ENCODE measurements at regions not wholly inside any gene's neighbourhood (a gene's known extent, or its start where the extent isn't known, plus 50 kb on each side); places are given as distances from the start of the nearest gene placed in this dataset.
"Not testable (repeated sequence)": the region's sequence is repeated elsewhere in the genome, so short reads cannot be mapped to it uniquely, and the experiment has no call there.

- no peak for DNase-seq
These were observed 245.3 kb downstream of the PARN start for GRCh38 chr16:14384745-14385144.

GRCh38 chr16:14383844-14384243 lies 246.2 kb downstream of the PARN start:
- not testable (repeated sequence) for DNase-seq

DNA sequence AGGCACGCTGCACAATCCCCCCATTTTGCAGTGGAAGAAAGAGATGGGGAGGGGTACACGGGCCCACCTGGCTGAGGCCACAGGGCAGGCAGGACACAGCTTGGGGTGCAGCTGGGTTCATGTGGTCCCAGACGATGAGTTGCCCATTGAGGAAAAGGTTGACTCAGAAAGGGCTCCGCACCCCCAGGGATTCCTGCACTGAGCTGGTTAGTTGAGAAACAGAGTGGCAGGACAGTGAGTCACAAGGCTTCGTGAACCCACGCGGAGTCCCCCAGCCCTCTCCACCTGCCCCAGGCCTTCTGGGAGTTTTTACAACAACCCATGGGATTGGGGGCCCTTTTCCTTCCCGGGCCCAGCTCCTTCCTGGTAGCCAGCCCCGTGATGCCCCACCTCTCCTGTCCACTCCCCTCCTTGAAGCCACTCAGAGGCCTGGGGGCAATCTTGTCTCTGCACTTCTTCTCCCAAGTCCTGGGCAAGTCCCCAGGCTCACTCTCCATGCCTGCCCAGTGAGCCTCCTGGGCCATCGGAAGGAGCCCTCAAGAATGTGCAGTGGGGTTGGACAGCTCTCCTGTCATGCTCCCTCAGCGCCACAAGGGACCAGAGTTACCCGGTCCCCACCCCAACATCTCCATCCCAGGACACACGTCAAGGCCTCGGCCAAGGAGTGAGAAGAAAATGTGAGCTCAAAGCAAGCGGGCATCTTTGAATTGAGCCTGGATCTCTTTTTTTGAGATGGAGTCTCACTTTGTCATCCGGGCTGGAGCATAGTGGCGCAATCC lies 251.2 kb downstream of the PARN start:
- no peak for DNase-seq

GRCh38 chr16:14378131-14378551 lies 251.9 kb downstream of the PARN start:
- DNase-seq, result no peak

- DNase-seq, result no peak
These were observed 252.7 kb downstream of the PARN start for GRCh38 chr16:14377326-14377725.

- no peak for DNase-seq
These were observed 254.9 kb downstream of the PARN start for GRCh38 chr16:14375132-14375491.

DNA sequence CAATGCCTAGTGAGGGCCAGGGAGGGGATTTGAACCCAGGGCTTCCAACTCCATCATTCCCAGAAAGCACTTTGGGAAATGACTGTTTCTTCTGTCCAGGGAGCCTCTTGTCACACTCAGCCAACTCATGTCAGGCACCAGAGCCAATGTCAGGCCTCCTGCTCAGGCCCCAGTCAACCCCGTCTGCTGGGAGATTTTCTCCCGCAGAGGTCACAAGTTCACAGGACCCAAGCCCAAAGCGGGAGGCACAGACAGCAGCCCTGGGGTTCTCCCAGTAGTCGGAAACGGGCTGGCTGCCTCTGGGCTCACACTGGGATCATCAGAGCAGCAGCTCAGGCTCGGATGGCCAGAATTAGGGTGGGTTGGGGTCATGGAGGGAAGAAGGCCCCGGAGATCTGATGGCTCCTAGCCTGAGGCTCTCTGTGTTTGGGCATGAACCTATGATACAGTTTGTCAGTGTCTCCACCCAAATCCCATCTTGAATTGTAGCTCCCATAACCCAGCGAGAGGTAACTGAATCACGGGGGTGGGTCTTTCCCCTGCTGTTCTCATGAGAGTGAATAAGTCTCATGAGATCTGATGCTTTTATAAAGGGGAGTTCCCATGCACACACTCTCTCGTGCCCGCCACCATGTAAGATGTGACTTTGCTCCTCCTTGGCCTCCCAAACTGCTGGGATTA lies 255.5 kb downstream of the PARN start:
- DNase-seq, result no peak

- DNase-seq, result no peak
These were observed 256.2 kb downstream of the PARN start for GRCh38 chr16:14373896-14374295.

GRCh38 chr16:14373406-14373805 lies 256.7 kb downstream of the PARN start:
- DNase-seq, result no peak

GRCh38 chr16:14372471-14372870 lies 257.6 kb downstream of the PARN start:
- DNase-seq, result no peak

DNA sequence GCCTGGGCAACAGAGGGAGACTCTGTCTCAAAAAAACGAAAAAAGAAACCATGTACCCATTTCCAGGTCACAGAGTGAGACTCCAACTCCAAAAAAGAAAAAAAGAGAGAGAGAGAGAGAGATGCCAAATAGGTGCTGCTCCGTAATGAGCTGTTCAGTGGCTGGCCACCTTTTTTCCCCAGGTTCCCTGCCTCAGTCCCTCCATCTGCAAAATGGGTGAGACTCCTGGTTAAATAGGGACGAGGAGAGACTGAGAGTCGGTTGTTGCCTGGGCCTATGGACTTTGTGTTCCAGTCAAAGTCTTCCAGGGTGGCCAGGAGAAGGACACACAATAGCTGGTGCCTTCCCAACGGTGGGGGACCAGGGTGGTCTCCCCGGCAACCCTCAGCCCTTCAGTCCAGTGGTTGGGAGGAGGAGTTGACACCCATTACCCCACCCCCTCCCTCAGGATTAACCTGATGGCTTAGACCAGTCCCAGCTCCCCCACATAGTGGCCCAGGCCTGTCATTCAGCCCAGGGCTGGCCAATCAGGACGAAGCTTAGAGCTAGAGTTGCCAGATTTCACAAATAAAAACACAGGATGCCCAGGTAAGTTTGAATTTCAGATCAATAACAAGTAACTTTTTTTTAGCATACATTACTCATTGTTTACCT lies 258.2 kb downstream of the PARN start:
- DNase-seq, result no peak

GRCh38 chr16:14370736-14371234 lies 259.3 kb downstream of the PARN start:
- no peak for DNase-seq

DNA sequence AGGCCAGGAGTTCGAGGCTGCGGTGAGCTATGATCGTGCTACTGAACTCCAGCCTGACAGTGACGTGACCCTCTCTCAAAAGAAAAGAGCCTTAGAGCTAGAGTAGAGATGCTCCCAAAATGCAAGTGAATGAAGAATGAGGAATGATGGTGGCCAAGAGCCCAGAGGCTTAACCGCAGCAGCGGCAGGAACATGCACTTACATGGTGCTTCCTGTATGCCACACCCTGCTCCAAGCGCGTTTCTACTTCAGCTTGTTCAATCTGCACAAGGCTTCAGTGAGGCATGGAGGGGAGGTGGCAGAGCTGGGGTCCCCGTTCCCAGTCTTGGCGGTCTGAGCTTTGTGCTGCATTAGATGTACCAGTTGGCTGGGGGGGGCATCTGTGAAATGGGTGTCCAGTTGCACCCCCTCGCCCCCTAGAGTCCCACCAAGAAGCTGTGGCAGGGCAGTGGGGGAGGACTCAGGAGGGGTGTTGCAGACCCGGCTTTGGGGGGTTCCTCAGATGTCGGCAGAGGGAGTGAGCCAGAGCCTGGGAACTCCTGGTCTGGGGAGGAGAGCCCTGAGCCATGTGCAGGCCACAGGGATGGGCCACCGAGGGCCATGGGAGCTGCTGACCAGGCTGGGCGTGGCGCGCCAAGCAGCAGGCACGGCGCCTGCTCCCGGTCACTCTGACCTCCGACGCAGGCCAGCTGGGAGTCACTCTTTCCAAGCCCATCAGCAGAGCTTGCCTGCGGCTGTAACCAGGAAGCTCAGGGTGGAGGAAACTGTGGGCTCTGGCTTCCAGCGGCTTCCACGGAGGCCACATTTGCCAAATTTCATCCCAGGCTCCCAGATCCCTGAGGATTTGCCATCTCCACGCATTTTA lies 260.1 kb downstream of the PARN start:
- no peak for DNase-seq

- no peak for DNase-seq
These were observed 261.7 kb downstream of the PARN start for GRCh38 chr16:14368399-14368798.

DNA sequence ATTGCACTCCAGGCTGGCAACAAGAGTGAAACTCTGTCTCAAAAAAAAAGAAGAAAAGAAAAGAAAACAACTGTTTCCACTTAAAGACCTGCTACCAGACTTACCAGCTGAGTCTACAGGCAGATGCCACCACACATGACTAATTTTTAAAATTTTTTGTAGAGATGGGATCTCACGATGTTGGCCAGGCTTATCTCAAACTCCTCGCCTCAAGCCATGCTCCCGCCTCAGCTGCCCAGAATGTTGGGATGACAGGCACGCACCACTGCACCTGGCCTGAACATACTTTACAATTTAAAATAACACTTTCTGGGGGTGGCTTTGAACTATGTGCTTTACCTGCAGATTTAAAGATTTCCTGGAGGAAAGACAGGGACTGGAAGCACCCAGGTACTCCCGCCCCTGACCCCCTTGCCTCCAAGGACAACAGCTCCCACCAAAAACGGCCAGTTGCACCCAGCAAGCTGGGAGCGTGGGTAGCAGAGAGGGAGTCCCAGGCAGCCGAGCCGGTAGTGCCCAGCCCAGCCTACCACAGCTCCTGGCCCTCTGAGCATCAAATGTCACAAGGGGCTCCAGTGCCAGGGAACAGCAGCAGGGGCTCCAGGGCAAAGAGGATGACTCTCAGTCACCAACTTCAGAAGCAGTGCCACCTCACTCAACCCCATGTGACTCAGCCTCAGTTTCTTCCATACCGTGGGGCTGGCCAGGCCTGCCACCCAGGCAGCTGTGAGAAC lies 262.9 kb downstream of the PARN start:
- no peak for DNase-seq

DNA sequence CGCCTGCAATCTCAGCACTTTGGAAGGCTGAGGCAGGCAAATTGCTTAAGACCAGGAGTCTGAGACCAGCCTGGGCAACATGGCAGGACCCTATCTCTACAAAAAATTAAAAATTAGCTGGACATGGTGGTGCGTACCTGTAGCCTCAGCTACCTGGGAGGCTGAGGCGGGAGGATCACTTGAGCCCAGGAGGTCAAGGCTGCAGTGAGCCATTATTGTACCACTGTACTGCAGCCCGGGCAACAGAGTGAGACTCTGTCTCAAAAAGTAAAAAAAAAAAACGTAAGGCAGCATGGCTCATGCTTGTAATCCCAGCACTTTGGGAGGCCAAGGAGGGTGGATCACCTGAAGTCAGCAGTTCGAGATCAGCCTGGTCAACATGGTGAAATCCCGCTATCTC lies 263.6 kb downstream of the PARN start:
- no peak for DNase-seq

DNA sequence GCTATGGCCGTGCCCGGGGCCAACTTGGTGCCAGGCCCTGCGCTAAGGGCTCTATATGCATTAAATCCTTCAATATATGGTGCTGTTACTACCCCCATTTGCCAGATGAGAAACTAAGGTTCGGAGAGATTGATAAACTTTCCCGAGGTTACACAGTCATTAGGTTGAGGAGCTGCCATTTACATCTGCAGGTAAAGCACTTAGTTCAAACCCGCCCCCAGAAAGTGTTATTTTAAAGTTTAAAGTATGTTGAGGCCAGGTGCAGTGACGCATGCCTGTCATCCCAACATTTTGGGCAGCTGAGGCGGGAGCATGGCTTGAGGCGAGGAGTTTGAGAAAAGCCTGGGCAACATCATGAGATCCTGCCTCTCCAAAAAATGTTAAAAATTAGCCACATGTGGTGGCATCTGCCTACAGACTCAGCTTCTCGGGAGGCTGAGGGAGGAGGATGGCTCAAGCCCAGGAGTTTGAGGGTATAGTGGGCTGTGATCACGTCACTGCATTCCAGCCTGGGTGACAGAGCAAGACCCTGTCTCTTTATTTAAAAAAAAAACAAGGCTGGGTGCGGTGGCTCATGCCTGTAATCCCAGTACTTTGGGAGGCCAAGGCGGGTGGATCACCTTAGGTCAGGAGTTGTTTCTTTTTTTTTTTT lies 264.7 kb downstream of the PARN start:
- no peak for DNase-seq

GRCh38 chr16:14364386-14365199 lies 265.5 kb downstream of the PARN start:
- no peak for DNase-seq

- DNase-seq, result no peak
These were observed 266.0 kb downstream of the PARN start for GRCh38 chr16:14364112-14364385.

DNA sequence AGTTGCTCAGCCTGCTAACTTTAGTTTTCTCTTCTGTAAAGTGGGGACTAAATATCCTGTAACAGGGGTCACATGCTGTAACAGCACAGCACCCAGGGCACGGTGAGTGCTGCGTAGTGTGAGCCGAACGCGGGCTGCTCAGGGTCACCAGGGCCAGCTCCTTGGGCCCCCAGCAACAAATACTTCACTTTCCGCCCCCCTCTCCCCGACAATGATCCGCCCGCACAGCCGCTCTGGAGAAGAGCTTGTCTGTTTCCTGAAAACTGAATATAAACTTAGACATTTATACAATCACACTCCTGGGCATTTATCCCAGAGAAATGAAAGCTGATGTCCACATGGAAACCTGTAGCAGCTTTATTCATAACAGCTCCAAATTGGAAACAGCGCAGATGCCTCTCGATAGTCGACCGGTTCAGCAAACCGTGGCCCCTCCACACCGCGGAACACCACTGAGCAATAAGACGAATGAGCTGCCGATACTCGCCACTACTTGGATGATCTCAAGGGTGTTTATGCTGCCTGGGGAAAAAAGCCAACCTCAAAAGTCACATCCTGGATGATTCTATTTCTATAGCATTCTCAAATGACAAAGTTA lies 267.2 kb downstream of the PARN start:
- DNase-seq, result no peak
